KMS-11 (cell line): ENCODE measurements at regions not wholly inside any gene's neighbourhood (a gene's known extent, or its start where the extent isn't known, plus 50 kb on each side); places are given as distances from the start of the nearest gene placed in this dataset.

Source experiments
- H2AFZ ChIP-seq: fragments of 200-600 bp; sonication (generic); 2 replicates; pipeline ENCODE4 v1.6.1; 2016; ENCODE audit warnings: antibody characterized with exemption, mixed run types, low read depth
- H3K27ac ChIP-seq: fragments of 200-600 bp; sonication (generic); 2 replicates; pipeline ENCODE4 v1.6.1; 2016; ENCODE audit warnings: mild to moderate bottlenecking, mixed run types
- H3K27me3 ChIP-seq: fragments of 200-600 bp; sonication (generic); 2 replicates; pipeline ENCODE4 v1.6.1; 2017; ENCODE audit warnings: mild to moderate bottlenecking, low read depth, mixed run types, moderate library complexity; ENCODE audit not compliant: insufficient read depth
- H3K36me3 ChIP-seq: fragments of 200-600 bp; sonication (generic); 2 replicates; pipeline ENCODE4 v1.6.1; 2017; ENCODE audit warnings: mild to moderate bottlenecking, mixed run types; ENCODE audit not compliant: insufficient read depth
- H3K4me1 ChIP-seq: fragments of 200-600 bp; sonication (generic); 2 replicates; pipeline ENCODE4 v1.6.1; 2016; ENCODE audit warnings: mild to moderate bottlenecking, low read depth, mixed run types; ENCODE audit not compliant: poor library complexity, severe bottlenecking
- H3K4me2 ChIP-seq: fragments of 200-600 bp; sonication (generic); 2 replicates; pipeline ENCODE4 v1.7.0; 2016; ENCODE audit warnings: mild to moderate bottlenecking, mixed run types
- H3K4me3 ChIP-seq: fragments of 200-600 bp; sonication (generic); IDR thresholded peaks from 2 replicates; pipeline ENCODE4 v1.6.1; 2017; ENCODE audit warnings: low read depth, low read length, mixed read lengths; ENCODE audit not compliant: insufficient read depth
- H3K79me2 ChIP-seq: fragments of 200-600 bp; sonication (generic); 2 replicates; pipeline ENCODE4 v1.6.1; 2016; ENCODE audit warnings: low read depth, mixed run types; ENCODE audit not compliant: insufficient read depth
- H3K9ac ChIP-seq: fragments of 200-600 bp; sonication (generic); 2 replicates; pipeline ENCODE4 v1.6.1; 2016; ENCODE audit warnings: mild to moderate bottlenecking, mixed run types
- H4K20me1 ChIP-seq: fragments of 200-600 bp; sonication (generic); 2 replicates; pipeline ENCODE4 v1.6.1; 2016; ENCODE audit warnings: mild to moderate bottlenecking, mixed run types; ENCODE audit not compliant: insufficient read depth
- TF ChIP-seq, protein P1 (sequence below): fragments of 200-600 bp; sonication (generic); conservative IDR thresholded peaks from 2 replicates; pipeline ENCODE4 v1.6.1; 2017; ENCODE audit warnings: low read depth, mild to moderate bottlenecking, antibody characterized with exemption, low read length, moderate library complexity, mixed read lengths

- Histone ChIP-seq H3K27me3 (no peaks in the 10 kb centered on the region), H3K27ac (no peak overlapping the region), H3K4me1 (no peaks in the 10 kb centered on the region), H3K4me3 (no peak overlapping the region), H4K20me1 (no peaks in the 10 kb centered on the region), H3K36me3 (no peaks in the 10 kb centered on the region), H3K9ac (no peak overlapping the region), H3K4me2 (no peak overlapping the region), H3K79me2 (no peaks in the 10 kb centered on the region), H2AFZ (no peak overlapping the region)
- TF ChIP-seq, protein P1, sequence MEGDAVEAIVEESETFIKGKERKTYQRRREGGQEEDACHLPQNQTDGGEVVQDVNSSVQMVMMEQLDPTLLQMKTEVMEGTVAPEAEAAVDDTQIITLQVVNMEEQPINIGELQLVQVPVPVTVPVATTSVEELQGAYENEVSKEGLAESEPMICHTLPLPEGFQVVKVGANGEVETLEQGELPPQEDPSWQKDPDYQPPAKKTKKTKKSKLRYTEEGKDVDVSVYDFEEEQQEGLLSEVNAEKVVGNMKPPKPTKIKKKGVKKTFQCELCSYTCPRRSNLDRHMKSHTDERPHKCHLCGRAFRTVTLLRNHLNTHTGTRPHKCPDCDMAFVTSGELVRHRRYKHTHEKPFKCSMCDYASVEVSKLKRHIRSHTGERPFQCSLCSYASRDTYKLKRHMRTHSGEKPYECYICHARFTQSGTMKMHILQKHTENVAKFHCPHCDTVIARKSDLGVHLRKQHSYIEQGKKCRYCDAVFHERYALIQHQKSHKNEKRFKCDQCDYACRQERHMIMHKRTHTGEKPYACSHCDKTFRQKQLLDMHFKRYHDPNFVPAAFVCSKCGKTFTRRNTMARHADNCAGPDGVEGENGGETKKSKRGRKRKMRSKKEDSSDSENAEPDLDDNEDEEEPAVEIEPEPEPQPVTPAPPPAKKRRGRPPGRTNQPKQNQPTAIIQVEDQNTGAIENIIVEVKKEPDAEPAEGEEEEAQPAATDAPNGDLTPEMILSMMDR: no peak
Measured at GRCh38 chr7:97578225-97578624, 153.7 kb upstream of the TAC1 start.

DNA sequence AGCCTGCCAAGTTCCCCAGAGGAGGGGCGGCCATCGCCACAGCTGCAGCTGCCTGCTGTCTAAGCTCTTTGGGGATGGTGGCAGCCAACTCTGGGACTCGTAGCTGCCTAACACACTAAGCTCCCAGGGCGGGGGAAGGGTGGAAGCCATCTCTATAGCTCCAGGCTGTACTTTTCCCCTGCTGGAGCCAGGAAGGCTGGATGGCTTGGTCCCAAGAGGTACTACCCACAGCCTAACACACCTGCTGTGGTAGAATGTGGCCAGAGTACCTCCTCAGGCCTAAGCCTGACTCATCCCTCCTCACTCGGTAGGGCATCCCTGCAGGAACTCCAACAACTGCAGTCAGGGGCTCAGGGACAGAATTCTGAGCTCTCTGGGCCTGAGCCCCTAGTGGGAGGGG, 151.7 kb upstream of the TAC1 start:
- Histone ChIP-seq H3K9ac (no peak overlapping the region), H4K20me1 (no peaks in the 10 kb centered on the region), H3K79me2 (no peaks in the 10 kb centered on the region), H3K4me3 (no peak overlapping the region), H3K4me2 (no peak overlapping the region), H3K27me3 (no peaks in the 10 kb centered on the region), H3K27ac (no peak overlapping the region), H3K4me1 (no peaks in the 10 kb centered on the region), H3K36me3 (no peaks in the 10 kb centered on the region), H2AFZ (no peak overlapping the region)
- TF ChIP-seq, protein P1: no peak

DNA sequence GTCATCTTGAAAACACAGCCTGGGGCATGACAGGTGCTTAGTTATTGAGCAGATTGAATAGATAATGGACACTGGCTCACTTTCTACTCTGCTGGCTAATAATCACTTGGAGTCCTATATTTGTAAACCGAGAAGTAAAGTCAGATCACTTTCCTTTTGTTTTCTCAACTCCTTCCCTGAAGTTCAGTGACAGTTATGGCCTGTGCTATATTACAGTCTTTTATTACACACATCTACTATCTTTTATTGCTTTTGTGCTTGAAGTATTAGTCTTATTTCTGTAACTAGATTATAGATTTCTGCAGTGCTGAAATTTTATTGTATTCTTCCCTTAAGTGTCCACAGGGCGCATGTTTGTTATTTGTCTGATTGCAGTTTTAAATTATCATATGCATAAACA, 136.4 kb upstream of the TAC1 start:
- Histone ChIP-seq H3K27ac (no peak overlapping the region), H3K36me3 (no peaks in the 10 kb centered on the region), H4K20me1 (no peaks in the 10 kb centered on the region), H3K4me1 (no peaks in the 10 kb centered on the region), H3K9ac (no peak overlapping the region), H3K4me3 (no peak overlapping the region), H3K27me3 (no peaks in the 10 kb centered on the region), H2AFZ (no peak overlapping the region), H3K79me2 (no peaks in the 10 kb centered on the region), H3K4me2 (no peak overlapping the region)
- TF ChIP-seq, protein P1: no peak

DNA sequence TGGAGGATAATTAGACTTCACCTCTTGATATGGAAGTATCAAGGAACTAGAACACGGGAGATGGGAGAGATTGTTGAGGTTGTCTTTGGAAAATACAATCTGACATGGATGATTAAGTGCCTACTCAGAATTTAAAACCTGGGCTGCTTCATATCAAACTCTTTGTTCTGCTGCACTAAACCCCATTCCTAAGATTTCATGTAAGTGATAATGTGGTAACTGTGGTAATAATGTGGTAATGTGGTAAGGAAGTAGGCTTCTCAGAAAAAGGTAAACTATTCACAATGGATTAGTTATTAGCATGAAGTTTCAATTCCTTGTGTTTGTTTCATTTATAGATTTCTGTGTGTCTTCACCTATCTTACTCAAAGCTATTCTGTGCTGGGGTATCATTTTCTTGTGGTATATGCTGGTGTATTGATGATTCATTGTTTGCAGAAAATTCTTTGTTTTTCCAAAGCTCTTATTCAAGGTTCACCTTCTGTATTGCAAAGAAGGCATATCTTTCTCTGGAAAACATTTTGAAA, 129.9 kb upstream of the TAC1 start:
- no peaks in the 10 kb centered on the region for H3K79me2 ChIP-seq
- H3K4me2 ChIP-seq: no peak overlapping the region
- H3K27ac ChIP-seq: no peak overlapping the region
- H4K20me1 ChIP-seq: no peaks in the 10 kb centered on the region
- H3K4me1 ChIP-seq: peaks cover 8% of the 10 kb centered on the region
- no peak overlapping the region for H3K4me3 ChIP-seq
- no peaks in the 10 kb centered on the region for H3K36me3 ChIP-seq
- no peak overlapping the region for H3K9ac ChIP-seq
- no peaks in the 10 kb centered on the region for H3K27me3 ChIP-seq
- no peak overlapping the region for H2AFZ ChIP-seq
- TF ChIP-seq, protein P1: no peak
